Middle frontal gyrus (tissue), 1 donor: ENCODE measurements at regions not wholly inside any gene's neighbourhood (a gene's known extent, or its start where the extent isn't known, plus 50 kb on each side); places are given as distances from the start of the nearest gene placed in this dataset.
"Not testable (repeated sequence)": the region's sequence is repeated elsewhere in the genome, so short reads cannot be mapped to it uniquely, and the experiment has no call there.

Source experiments
- DNase-seq: peaks from one replicate; pipeline ENCODE4 v3.0.0-alpha.2; 2015; ENCODE audit warnings: low spot score; ENCODE audit errors: extremely low spot score

DNA sequence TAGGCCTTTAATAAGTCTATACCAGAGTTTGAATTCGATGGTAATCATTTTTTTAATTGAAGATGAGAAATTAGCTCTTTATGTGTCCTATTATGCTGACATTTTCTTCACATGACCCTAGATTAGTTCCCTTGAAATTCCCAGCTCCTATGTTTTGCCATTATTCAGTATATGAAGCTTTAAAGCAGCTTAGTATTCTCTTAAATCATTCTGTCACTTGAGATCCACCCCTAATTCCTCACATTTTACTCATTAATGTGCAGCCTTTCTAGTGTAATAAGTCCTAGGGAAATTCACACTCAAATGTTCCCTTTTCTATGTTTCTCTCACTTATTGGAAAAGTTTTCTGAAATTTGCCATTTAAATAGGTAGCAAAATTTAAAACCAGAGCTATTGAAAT is 704.5 kb upstream of the B3GALT2 start:
- DNase-seq: no peak

DNA sequence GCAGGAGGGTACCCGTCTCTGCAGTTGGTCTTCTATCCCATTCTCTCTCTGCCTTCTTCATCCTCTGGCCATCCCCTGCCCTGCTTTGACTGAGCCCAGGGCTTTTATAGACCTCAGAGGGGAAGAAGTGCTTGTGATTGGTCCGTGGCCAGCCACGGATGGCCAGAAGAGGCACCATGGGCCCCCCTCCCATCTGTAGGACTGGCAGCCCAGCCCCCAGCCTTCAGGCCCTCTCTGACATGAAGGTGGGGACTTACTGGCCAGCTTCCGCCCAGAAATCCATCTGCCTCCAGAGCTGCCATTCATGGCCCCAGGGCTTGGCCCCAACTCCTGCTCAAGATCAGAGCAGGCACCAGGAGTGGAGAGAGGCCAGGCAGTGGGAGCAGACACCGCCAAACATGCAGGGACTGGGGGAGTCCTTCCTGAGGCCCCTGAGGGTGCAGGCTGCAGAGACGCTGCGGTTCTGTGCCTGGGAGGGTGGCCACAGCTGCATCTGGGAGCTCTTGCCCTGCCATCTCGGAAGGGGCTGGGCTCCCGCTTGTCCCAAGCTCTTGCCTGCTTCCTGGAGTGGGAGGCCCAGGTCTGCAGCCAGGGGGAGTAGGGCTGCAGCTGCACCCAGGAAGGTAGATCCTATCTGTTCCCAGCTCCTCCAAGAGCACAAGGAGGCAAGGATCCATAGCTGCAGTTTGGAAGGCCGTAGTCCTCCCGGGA is 698.6 kb upstream of the B3GALT2 start:
- no peak for DNase-seq

DNA sequence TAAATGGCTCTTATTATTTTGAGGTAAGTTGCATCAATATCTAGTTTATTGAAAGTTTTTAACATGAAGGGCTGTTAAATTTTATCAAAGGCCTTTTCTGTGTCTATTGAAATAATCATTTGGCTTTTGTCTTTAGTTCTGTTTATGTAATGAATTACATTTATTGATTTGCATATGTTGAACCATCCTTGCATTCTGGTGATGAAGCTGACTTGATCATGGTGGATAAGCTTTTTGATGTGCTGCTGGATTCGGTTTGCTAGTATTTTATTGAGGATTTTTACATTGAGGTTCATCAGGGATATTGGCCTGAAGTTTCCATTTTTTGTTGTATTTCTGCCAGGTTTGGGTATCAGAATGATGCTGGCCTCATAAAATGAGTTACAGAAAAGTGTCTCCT is 691.5 kb upstream of the B3GALT2 start:
- not testable (repeated sequence) for DNase-seq

DNA sequence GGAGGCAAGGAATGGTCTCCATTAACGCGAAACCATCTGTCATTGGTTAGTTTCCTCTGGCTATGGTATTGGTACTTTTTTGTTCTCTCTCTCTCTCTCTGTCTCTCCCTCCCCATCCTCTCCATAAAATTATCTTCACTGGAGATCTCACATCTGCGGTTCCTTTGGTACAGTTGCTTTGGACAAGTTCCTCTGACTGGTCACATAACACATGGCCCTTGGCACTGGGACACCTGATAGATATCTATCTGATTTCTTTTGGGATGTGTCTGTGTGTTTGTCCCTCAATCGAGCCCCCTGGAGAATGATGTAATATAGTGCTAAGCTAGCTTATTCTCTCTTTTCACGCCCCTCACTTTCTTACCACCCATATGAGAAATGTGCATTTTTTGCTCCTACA is 682.0 kb upstream of the B3GALT2 start:
- no peak for DNase-seq

DNA sequence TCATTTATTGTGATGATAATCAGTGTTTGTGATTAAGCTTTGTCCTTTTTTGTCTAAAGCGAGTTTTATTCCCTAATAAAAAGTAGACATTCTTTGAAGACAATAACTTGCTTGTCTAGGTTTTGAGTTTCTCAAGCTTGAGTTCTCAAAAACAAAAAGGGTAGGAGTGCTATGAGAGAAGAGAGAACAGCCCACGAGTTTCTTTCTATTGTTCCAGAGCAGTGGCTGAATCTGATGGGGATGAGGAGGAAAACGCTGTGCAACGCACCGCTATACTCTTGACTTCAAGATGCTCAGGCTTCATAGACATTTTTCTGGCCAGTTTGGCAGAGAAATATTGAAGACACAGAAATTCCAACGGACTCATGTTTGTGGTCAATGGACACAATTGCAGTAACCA is 669.8 kb upstream of the B3GALT2 start:
- no peak for DNase-seq

DNA sequence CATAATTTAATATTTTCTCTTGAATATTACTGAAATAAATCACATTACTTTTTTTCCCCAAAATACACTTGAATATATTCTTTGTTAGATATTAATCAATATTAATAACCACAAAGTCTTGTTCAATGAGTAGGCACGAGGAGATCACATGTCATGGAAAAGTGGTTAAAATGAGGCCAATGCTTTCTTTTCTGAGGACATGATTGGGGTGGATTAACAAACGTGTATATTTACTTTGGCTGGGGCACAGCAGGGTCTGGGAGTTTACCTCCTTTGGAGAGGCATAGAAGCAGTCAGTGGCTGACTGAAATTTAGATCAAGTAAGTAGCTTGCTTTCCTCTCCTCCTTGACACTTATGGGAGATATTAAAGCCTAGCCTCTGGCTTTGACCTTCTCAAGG is 664.3 kb upstream of the B3GALT2 start:
- no peak for DNase-seq

DNA sequence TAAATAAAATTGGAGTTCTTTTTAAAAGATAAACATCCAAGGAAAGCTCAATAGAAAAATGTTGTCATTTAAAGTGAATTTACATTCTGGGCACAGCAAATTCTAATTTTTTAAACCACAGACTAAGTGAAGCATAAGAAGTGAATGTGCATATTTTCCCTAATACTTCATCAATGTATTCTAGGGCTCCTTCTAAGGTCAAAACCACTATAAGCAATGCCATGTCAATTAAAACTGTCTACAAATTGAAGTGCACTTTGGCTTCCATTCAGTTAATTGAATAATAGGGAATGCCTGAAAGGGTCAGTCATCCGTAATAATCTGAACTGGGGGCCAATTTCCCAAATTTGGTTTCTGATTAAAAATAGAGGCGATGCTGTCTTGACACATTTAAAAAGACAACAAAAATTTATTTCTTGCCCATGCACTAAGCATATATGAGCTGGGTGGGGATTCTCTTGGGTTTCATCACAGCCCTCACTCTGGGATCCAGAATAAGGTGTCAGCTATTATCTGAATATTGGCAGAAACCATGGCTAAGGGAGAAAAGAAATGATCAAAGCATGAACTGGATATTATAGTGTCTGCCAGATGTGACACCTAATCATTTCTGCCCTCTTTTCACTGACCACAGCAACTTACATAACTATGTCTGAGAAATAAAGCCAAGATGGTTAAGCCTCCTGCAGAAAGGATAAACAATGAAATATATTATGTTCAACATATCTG is 660.6 kb upstream of the B3GALT2 start:
- no peak for DNase-seq

DNA sequence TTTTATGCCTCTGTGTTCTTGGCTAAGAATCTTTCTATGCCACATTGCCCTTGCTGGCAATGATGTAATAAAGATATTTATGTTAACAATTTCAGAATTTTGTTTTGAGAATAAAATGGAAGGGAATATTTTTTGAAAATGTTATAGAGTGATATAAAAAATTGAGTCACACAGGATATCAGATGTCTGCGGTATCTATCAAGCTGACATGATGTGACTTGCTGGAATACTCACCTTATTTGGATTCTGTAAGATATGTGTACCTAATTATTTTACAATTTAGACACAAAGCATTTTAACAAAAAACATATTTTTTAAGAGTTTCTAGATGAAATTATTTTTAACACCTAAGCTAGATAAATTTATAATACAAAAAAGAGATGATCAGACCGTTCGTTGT is 660.0 kb upstream of the B3GALT2 start:
- no peak for DNase-seq

DNA sequence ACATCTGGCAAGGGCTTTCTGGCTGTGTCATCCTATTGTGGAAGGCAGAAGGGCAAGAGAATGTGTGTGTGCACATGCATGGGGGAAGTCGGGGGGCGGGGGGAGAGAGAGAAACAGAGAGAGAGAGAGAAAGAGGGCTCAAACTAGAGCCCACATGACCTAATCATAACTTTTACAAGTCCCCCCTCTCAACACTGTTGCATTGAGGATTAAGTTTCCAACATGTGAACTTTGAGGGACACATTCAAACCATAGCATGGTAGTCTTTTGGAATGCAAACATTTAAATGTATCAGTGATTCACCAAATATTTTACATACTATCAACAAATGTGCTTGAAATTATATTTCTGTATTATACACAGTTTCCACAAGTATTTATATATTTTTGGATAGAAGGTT is 655.4 kb upstream of the B3GALT2 start:
- no peak for DNase-seq

DNA sequence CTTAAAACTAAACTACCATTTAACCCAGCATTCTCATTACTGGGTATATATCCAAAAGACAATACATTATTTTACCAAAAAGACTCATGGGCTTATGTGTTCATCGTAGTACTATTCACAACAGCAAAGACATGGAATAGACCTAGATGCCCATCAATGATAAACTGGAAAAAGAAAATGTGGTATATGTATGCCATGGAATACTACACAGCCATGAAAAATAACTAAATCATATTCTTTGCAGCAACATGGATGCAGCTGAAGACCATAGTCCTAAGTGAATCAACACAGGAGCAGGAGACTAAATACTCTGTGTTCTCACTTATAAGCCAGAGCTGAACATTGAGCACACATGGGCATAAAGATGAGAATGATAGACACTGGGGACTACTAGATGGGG is 645.1 kb upstream of the B3GALT2 start:
- DNase-seq: no peak

DNA sequence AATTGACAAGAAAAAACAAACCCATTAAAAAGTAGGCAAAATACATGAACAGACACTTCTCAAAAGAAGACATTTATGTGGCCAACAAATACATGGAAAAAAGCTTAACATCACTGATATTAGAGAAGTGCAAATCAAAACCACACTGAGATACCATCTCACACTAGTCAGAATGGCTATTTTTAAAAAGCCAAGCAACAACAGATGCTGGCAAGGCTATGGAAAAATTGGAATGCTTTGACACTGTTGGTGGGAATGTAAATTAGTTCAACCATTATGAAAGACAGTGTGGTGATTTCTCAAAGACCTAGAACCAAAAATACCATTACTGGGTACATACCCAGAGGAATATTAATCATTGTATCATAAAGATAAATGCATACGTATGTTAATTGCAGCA is 641.1 kb upstream of the B3GALT2 start:
- DNase-seq: no peak

DNA sequence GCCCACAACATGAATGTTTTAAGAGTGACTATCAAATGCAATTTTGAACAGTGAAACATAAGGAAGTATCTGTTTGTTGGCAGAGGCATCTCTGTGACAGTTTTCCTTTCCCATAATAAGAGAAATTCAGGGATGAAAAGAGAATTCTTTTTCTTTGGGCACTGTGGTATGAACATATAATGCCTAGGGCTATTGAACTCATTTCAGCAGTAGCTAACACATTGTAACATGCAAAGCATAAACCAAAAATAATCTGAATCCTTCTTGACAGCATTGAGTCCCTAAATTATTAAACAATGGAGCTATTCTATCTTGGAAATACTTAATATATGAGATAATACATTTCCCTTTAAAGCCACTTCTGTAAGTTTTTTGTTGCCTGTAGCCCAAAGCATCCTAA is 633.0 kb upstream of the B3GALT2 start:
- DNase-seq: no peak

DNA sequence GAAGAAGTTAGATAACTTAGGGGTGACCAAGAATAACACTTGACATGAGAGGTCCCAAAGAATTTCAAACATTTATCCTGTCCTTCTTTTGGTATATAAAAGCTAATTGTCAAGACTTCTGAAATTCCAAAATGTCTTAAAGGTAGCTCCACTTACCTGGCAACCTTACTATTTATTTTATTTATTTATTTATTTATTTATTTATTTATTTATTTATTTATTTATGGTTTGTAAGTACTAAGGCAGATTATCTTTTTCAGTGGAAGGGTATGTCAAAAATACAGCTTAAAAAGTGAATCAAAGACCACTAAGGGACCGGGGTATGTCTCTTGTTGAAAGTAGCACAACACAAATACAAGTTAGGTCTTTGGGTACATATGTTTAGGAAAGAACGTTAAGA is 620.8 kb upstream of the B3GALT2 start:
- DNase-seq: no peak

DNA sequence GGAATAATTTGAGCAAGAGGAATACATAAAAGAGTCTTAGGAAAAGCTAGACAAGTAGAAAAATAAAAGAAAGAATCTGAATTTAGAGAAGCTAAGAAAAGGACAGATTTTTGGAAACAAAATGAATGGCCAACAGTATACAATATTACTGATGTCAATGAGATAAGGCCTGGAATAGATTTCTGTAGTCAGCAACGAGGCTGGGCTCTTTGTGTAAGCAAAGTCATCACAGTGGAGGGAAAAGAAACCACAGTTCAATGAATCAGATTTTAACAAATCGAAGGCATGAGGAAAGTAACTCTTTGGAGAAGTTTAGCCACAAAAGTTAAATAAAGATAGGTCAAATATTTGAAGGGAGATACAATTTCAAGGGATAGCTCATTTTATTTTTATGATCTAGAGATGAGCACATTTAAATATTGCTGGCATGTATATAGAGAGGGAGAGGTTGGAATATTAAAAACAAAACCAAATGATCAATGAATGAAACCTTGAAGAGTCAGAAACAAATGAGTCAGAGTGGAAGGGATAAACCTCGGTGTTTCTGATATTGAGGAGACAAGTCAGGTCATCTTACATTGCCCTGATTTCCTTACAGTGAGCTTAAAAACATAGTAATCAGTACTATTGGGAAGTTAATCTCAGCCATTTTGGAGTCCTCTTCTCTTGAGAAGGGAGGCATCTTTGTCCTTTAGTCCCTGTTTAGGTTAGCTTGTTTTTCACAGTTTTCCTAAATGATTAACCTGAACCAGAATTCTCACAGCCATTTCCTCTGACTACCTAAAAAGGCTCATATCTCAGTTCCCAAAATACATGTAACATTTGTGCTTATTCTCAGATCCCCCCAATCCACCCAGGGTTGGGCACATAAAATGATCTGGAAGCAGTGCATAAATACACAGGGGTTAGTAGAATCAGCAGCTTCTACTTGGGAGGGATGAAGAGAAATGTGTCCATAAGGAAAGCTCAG is 620.0 kb upstream of the B3GALT2 start:
- DNase-seq: no peak

DNA sequence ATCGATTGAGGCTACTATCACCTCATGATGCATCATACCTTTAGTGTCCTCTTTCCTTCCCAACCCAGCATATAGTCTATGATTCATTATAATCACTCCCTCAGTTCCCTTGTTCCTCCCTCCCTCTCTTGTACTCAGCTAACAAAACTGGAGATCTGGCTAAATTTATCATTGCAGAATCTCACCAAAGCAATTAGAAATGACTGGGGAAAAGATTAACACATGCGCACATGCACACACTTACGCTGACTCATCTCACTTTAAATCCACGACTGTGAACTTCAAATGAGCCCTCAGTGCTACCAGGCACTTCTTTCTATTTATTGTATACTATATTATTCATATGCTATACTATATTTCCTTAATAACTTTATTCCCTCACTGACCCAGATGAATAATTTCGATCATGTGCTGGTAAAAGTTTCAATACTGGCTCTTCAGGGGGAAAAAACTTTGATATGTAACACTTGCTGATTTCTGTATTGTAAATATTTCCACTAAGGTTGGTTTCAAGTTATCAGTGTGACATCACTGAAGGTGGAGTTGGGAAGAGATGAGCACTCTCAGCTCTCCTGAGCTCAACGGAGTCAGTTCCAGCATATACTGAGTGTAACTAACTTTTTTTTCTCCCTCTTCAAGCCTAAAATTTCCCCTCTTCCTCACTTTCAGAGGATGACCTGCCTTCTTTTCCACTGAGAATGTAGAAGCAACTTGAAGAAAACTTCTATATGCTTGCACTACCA is 613.7 kb upstream of the B3GALT2 start:
- no peak for DNase-seq

DNA sequence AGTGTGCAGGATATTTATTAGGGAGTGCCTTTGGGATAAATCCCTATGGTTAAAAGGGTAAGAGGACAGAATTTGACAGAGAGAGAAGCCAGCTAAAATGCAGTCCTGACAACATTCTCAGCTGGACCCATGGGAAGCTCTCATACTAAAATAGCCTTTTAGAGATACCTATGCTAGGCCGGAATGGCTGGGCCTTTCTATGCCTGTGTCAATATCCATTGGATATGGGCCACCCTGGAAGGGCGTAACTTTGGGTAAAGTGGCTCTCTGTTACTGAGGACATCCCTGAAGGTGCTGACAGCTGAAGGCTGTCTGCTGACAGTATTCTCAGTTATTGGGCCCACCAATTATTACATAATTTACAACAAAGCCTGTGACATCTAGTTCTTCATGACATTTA is 613.0 kb upstream of the B3GALT2 start:
- no peak for DNase-seq

DNA sequence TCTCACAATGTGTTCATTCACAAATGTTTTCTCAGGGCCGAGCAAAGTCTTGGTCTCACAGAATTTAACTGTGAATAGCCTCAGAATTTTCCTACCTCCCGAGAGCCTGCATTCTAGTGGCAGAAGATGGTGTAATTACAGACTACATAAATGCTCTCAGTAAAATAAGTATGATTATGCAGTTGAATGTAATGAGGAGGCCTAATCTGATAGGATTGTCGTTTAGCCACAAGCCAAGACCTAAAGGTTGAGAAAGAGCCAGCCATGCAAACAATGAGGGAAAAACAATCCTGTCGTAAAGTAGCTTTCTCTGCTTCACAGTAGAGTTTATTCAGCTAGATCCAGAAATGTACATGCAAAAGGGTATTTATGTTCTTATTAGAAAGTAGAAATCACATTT is 607.8 kb upstream of the B3GALT2 start:
- no peak for DNase-seq

DNA sequence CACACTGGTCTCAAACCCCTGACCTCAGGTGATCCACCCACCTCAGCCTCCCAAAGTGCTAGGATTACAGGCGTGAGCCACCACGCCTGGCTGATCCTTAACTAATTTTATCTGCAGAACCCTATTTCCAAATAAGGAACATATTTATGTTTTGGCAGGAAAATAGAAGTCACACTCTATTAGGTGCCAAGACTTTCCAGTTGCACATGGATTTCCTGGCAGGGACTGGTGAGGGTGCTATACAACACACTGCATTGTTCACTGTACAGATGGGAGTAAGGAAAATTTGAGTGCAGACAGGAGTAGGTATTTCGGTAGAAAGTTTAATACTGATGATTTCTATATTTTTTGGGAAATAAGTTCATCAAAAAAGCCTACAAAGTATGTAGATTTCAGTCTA is 605.3 kb upstream of the B3GALT2 start:
- no peak for DNase-seq

DNA sequence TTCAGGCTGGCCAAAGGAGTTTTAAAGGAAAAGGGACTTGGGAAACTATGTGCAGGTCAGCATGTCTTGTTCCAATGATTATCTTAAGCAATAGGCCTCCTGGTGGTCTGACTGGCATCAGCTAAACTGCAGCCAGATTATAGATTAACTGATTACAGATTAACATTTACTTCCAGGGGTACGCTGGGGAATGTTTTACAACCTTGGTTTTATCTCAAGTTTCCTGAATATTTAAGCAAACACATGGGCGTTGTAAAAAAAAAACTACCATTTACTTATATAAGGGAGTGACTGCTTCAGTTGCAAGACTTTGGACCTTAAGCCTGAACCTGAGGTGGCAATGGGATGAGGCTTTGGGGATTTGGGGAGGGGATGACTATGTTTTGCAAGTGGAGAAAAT is 600.6 kb upstream of the B3GALT2 start:
- DNase-seq: no peak

DNA sequence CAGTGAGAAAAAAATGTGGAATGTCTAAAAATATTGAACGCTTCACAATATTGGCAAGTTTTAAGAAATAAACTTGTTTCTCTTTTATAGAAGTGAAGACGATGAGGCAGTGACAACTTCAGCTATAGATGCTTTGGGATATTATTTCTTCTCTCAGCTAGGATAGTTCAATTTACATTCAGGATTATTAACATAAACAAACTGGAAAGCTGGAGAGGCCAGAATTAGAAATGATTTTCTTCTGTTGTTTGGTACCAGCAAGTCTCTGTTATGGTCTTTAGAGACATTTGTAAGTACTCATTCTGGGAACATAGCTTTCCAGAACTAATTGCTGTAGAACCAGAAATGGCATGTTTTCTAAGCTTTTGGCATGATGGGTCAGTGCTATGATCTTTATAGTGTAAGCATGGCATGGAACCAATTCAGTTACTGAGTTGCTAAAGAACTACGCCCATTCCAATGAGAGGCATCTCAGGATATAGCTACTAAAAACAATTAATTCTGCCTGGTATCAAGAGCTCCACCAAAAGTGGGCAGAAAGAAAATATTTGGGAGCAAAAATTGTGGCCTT is 599.5 kb upstream of the B3GALT2 start:
- no peak for DNase-seq
